H1 (cell line): ENCODE measurements at regions not wholly inside any gene's neighbourhood (a gene's known extent, or its start where the extent isn't known, plus 50 kb on each side); places are given as distances from the start of the nearest gene placed in this dataset.

ENCODE experiments used
- CTCF ChIA-PET: fragments of 300-600 bp; sonication (Branson Sonifier 250); formaldehyde crosslinking; loops from one replicate; lab custom pipeline; 2021; ENCODE audit not compliant: partially characterized antibody; lab: Charles Lee
- POLR2A ChIA-PET: fragments of 300-600 bp; sonication (Branson Sonifier 250); formaldehyde crosslinking; loops from one replicate; lab custom pipeline; 2021; ENCODE audit warnings: inconsistent platforms; ENCODE audit not compliant: partially characterized antibody; lab: Charles Lee
- DNase-seq, 2 experiments: peaks; one replicate each; pipeline versions ENCODE4 v3.0.0 to v3.0.0-alpha.2; 2010 to 2022; ENCODE audit warnings: low spot score in 2 of 2, low read depth in 1 of 2, mixed read lengths in 1 of 2
- FAIRE-seq: peaks from 2 replicates; lab custom pipeline; 2011; peaks lifted over from hg19 to GRCh38; lab: Jason Lieb, UNC
- H2AFZ ChIP-seq: 2 replicates; pipeline ENCODE4 v1.8.1; 2012; ENCODE audit warnings: low read length, inconsistent platforms
- H2AK5ac ChIP-seq: 2 replicates; pipeline ENCODE4 v1.6.1; 2013; ENCODE audit warnings: low read depth, low read length
- H2BK120ac ChIP-seq: replicated peaks from 2 replicates; pipeline ENCODE3; 2013; ENCODE audit warnings: low read depth, low read length, inconsistent platforms
- H2BK12ac ChIP-seq: 2 replicates; pipeline ENCODE4 v1.6.1; 2013; ENCODE audit warnings: low read depth, low read length
- H2BK15ac ChIP-seq: 2 replicates; pipeline ENCODE4 v1.6.1; 2013; ENCODE audit warnings: low read length
- H2BK20ac ChIP-seq: 2 replicates; pipeline ENCODE4 v1.6.1; 2013; ENCODE audit warnings: low read length
- H2BK5ac ChIP-seq: 2 replicates; pipeline ENCODE4 v1.6.1; 2013; ENCODE audit warnings: low read depth, low read length
- H3K14ac ChIP-seq: 2 replicates; pipeline ENCODE4 v1.6.1; 2013; ENCODE audit warnings: inconsistent platforms; ENCODE audit not compliant: insufficient read length
- H3K18ac ChIP-seq: 2 replicates; pipeline ENCODE4 v1.6.1; 2013; ENCODE audit warnings: low read length; ENCODE audit errors: extremely low read depth
- H3K23ac ChIP-seq: 2 replicates; pipeline ENCODE4 v1.6.1; 2013; ENCODE audit warnings: inconsistent platforms; ENCODE audit not compliant: insufficient read length
- H3K23me2 ChIP-seq: 2 replicates; pipeline ENCODE4 v1.6.1; 2013; ENCODE audit warnings: low read depth, low read length
- H3K27ac ChIP-seq: 2 replicates; pipeline ENCODE4 v1.6.1; 2011; ENCODE audit warnings: low read depth, low read length, inconsistent platforms
- H3K27me3 ChIP-seq, 4 experiments: replicated peaks in 1 of 4; 1 replicate in 1 of 4; 2 replicates in 3 of 4; pipeline versions ENCODE4 v1.6.1 to v1.8.1; 2011 to 2013; ENCODE audit warnings: low read length in 3 of 4, mild to moderate bottlenecking in 3 of 4, inconsistent platforms in 2 of 4, mixed read lengths in 2 of 4, moderate library complexity in 1 of 4; ENCODE audit not compliant: control insufficient read depth in 3 of 4, insufficient read depth in 3 of 4; ENCODE audit errors: extremely low read depth in 1 of 4
- H3K36me3 ChIP-seq, 4 experiments: 2 replicates each; pipeline versions ENCODE4 v1.6.1 to v1.8.1; 2011 to 2013; ENCODE audit warnings: mild to moderate bottlenecking in 4 of 4, low read length in 3 of 4, moderate library complexity in 2 of 4, control low read depth in 1 of 4, inconsistent platforms in 1 of 4; ENCODE audit not compliant: insufficient read depth in 4 of 4, control insufficient read depth in 2 of 4
- H3K4ac ChIP-seq: replicated peaks from 2 replicates; pipeline ENCODE3; 2013; ENCODE audit warnings: low read length, low read depth, mixed read lengths, inconsistent platforms; ENCODE audit not compliant: insufficient read length
- H3K4me1 ChIP-seq, 4 experiments: replicated peaks in 1 of 4; 1 replicate in 1 of 4; 2 replicates in 3 of 4; pipeline versions ENCODE4 v1.6.1 to v1.8.1; 2011 to 2013; ENCODE audit warnings: low read length in 3 of 4, inconsistent platforms in 2 of 4, mixed read lengths in 1 of 4; ENCODE audit not compliant: insufficient read depth in 4 of 4, control insufficient read depth in 3 of 4
- H3K4me2 ChIP-seq, 2 experiments: 2 replicates each; pipeline versions ENCODE4 v1.6.1 to v1.8.1; 2011 to 2013; ENCODE audit warnings: low read depth in 2 of 2, low read length in 2 of 2, control low read depth in 1 of 2, inconsistent platforms in 1 of 2, mild to moderate bottlenecking in 1 of 2; ENCODE audit not compliant: insufficient read depth in 1 of 2
- H3K4me3 ChIP-seq, 4 experiments: fragments of 200-600, 300-600 bp in 1 of 4; sonication (generic), shearing (Covaris generic), sonication (Bioruptor Twin) in 1 of 4; 2 replicates each; pipeline versions ENCODE4 v1.5.1 to v1.8.1; 2011 to 2016; ENCODE audit warnings: low read length in 4 of 4, low read depth in 3 of 4, control low read depth in 2 of 4, inconsistent platforms in 2 of 4, mild to moderate bottlenecking in 2 of 4, mixed read lengths in 1 of 4, moderate library complexity in 1 of 4; ENCODE audit not compliant: insufficient read depth in 2 of 4; ENCODE audit errors: extremely low read depth in 1 of 4
- H3K56ac ChIP-seq: replicated peaks from 2 replicates; pipeline ENCODE3; 2013; ENCODE audit warnings: low read depth, mild to moderate bottlenecking, mixed read lengths, low read length, inconsistent platforms; ENCODE audit not compliant: insufficient read length
- H3K79me1 ChIP-seq: 2 replicates; pipeline ENCODE4 v1.6.1; 2013; ENCODE audit warnings: low read depth, low read length, control low read depth
- H3K79me2 ChIP-seq, 2 experiments: 2 replicates each; pipeline versions ENCODE4 v1.6.1 to v1.8.1; 2012 to 2013; ENCODE audit warnings: low read length in 2 of 2, mild to moderate bottlenecking in 2 of 2, inconsistent platforms in 1 of 2; ENCODE audit not compliant: insufficient read depth in 2 of 2, control insufficient read depth in 1 of 2
- H3K9ac ChIP-seq, 4 experiments: replicated peaks in 1 of 4; 1 replicate in 1 of 4; 2 replicates in 3 of 4; pipeline versions ENCODE4 v1.6.1 to v1.8.1; 2011 to 2013; ENCODE audit warnings: low read depth in 3 of 4, low read length in 3 of 4, control low read depth in 2 of 4, mild to moderate bottlenecking in 2 of 4, moderate library complexity in 2 of 4, inconsistent platforms in 1 of 4; ENCODE audit errors: extremely low read depth in 1 of 4
- H3K9me3 ChIP-seq, 2 experiments: 2 replicates each; pipeline versions ENCODE4 v1.6.1 to v1.8.1; 2012 to 2013; ENCODE audit warnings: mild to moderate bottlenecking in 2 of 2, moderate library complexity in 2 of 2, control low read depth in 1 of 2, inconsistent platforms in 1 of 2, low read depth in 1 of 2, low read length in 1 of 2, mixed read lengths in 1 of 2; ENCODE audit not compliant: insufficient read depth in 2 of 2
- H4K20me1 ChIP-seq, 2 experiments: replicated peaks in 1 of 2; 2 replicates each; pipeline versions ENCODE3 to v1.8.1; 2011 to 2013; ENCODE audit warnings: inconsistent platforms in 2 of 2, low read length in 2 of 2, mild to moderate bottlenecking in 1 of 2; ENCODE audit not compliant: insufficient read depth in 2 of 2, control insufficient read depth in 1 of 2
- H4K5ac ChIP-seq: 2 replicates; pipeline ENCODE4 v1.6.1; 2013; ENCODE audit warnings: low read length, low read depth, mixed read lengths, inconsistent platforms; ENCODE audit not compliant: insufficient read length
- H4K8ac ChIP-seq: 2 replicates; pipeline ENCODE4 v1.8.0; 2013; ENCODE audit warnings: mild to moderate bottlenecking, moderate library complexity, low read length, inconsistent platforms; ENCODE audit not compliant: insufficient read depth; ENCODE audit errors: extremely low read depth
- H4K91ac ChIP-seq: replicated peaks from 2 replicates; pipeline ENCODE3; 2013; ENCODE audit warnings: low read length, mixed read lengths, inconsistent platforms; ENCODE audit not compliant: insufficient read length
- CREB1 ChIP-seq: IDR thresholded peaks from 2 replicates; pipeline ENCODE4 v1.6.1; 2012; ENCODE audit warnings: inconsistent platforms
- EZH2 ChIP-seq: fragments of 200-600 bp; sonication (generic); IDR thresholded peaks from 2 replicates; pipeline ENCODE4 v1.7.1; 2012; ENCODE audit warnings: low read depth, mild to moderate bottlenecking, moderate library complexity, low read length, inconsistent platforms; ENCODE audit not compliant: severe bottlenecking
- HDAC2 ChIP-seq, 2 experiments: fragments of 300-600 bp in 1 of 2; sonication (generic) in 1 of 2; IDR thresholded peaks; 2 replicates each; pipeline ENCODE4 v1.6.1; 2011 to 2012; ENCODE audit warnings: low read depth in 2 of 2, low read length in 2 of 2, mild to moderate bottlenecking in 2 of 2, moderate library complexity in 2 of 2, borderline replicate concordance in 1 of 2, inconsistent platforms in 1 of 2
- NANOG ChIP-seq: IDR thresholded peaks from 2 replicates; pipeline ENCODE4 v1.6.1; 2011; ENCODE audit warnings: low read length, low read depth, mild to moderate bottlenecking, inconsistent platforms; ENCODE audit not compliant: insufficient read depth, poor library complexity, severe bottlenecking
- POU5F1 ChIP-seq: IDR thresholded peaks from 2 replicates; pipeline ENCODE4 v1.6.1; 2011; ENCODE audit warnings: low read depth, mild to moderate bottlenecking, low read length, moderate library complexity
- TAF7 ChIP-seq: optimal IDR thresholded peaks from 2 replicates; pipeline ENCODE3; 2011; ENCODE audit warnings: low read depth, mild to moderate bottlenecking, inconsistent platforms, low read length, moderate library complexity, borderline replicate concordance
- ZNF274 ChIP-seq: IDR thresholded peaks from 2 replicates; pipeline ENCODE4 v1.7.0; 2012; ENCODE audit warnings: low read length, borderline replicate concordance; ENCODE audit errors: extremely low read depth
- WGBS, 2 experiments: shearing (Covaris generic) in 1 of 2; methylation state at CpG; one replicate each; pipeline versions ENCODE4 v1.1.6 to v1.1.7; 2013 to 2015; ENCODE audit warnings: low lambda C conversion rate in 2 of 2, mixed read lengths in 2 of 2, inconsistent platforms in 1 of 2, low coverage in 1 of 2, missing lambda C conversion rate in 1 of 2; ENCODE audit not compliant: insufficient replicate concordance in 2 of 2, insufficient coverage in 1 of 2, insufficient read length in 1 of 2; ENCODE audit errors: extremely low coverage in 1 of 2, missing lambda C conversion rate in 1 of 2; 5-methylcytosine and 5-hydroxymethylcytosine counted together

DNA sequence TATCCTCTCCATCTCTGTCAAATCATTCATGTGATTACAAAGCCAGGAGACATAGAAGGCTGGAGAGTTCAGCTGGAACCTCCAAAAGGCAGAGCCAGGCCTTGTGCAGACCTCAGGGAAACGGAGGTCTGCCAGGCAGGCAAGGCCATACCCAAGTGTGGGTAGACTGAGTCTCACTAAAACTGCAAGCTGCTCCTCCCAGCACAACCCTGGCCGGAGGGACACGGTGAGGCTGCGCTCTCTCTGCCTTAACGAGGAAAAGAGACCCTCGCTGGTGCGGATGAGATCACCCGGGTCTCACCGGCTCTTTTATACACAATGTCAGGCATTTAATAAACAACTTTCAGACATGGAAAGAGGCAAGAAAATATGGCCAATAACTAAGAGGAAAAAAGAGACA is 66.1 kb upstream of the INPP5A start:
- Histone ChIP-seq H3K27ac (no peak overlapping the region), H3K14ac (no peak overlapping the region), H4K8ac (no peak overlapping the region), H3K9ac (no peak overlapping the region), H3K79me1 (no peaks in the 10 kb centered on the region), H3K4me1 (peaks cover 0 to 14% (median 8%) of the 10 kb centered on the region in 4 experiments; a peak in 6 of 7 replicates), H4K91ac (no peak overlapping the region), H3K4ac (no peak overlapping the region), H2BK5ac (no peak overlapping the region), H3K23me2 (peaks cover 3% of the 10 kb centered on the region; the same call in 1 of the 2 replicates), H3K79me2 (no peaks in the 10 kb centered on the region), H3K23ac (no peak overlapping the region), H3K18ac (no peak overlapping the region), H2BK120ac (no peak overlapping the region), H2AK5ac (no peak overlapping the region), H3K4me2 (no peak overlapping the region), H2BK15ac (no peak overlapping the region), H2BK20ac (no peak overlapping the region), H2BK12ac (no peak overlapping the region), H2AFZ (no peak overlapping the region)
- ChIA-PET POLR2A (no interaction called here), CTCF (interaction anchor here (1.1 to 1.8 kb wide), 6 partner anchors 9 to 167 kb away, joined by 4 to 8 read pairs (median 4); no protein-coding TSS in a partner anchor)
- 81% methylated on average over 9 of the region's 9 CpGs; no CpG with 5 or more reads in 1 of the 2 experiments for WGBS, 2 experiments
- no peak for TF ChIP-seq CREB1
- no peak for TF ChIP-seq NANOG
- TF ChIP-seq POU5F1: no peak
- no peak for TF ChIP-seq HDAC2 (IDR thresholded peaks at IDR 0.05; ENCODE audit: borderline replicate concordance in 1 of 2, low read depth in 2 of 2, low read length in 2 of 2)
- TF ChIP-seq EZH2: no peak
- no peak for TF ChIP-seq TAF7
- no peak for TF ChIP-seq ZNF274
- TF ChIP-seq, all 59 proteins: peak for 0
- Histone ChIP-seq H4K5ac (no peak overlapping the region), H3K9me3 (no peaks in the 10 kb centered on the region), H3K4me3 (no peak overlapping the region), H3K36me3 (no peaks in the 10 kb centered on the region), H4K20me1 (no peaks in the 10 kb centered on the region), H3K27me3 (no peaks in the 10 kb centered on the region; a peak in 1 of 7 replicates), H3K56ac (no peak overlapping the region)
- FAIRE-seq (no peak), DNase-seq (no peak)
